H1 (cell line): ENCODE measurements at regions not wholly inside any gene's neighbourhood (a gene's known extent, or its start where the extent isn't known, plus 50 kb on each side); places are given as distances from the start of the nearest gene placed in this dataset.

Source experiments
- CTCF ChIA-PET: fragments of 300-600 bp; sonication (Branson Sonifier 250); formaldehyde crosslinking; loops from one replicate; lab custom pipeline; 2021; ENCODE audit not compliant: partially characterized antibody; lab: Charles Lee
- POLR2A ChIA-PET: fragments of 300-600 bp; sonication (Branson Sonifier 250); formaldehyde crosslinking; loops from one replicate; lab custom pipeline; 2021; ENCODE audit warnings: inconsistent platforms; ENCODE audit not compliant: partially characterized antibody; lab: Charles Lee
- DNase-seq, 2 experiments: peaks; one replicate each; pipeline versions ENCODE4 v3.0.0 to v3.0.0-alpha.2; 2010 to 2022; ENCODE audit warnings: low spot score in 2 of 2, low read depth in 1 of 2, mixed read lengths in 1 of 2
- FAIRE-seq: peaks from 2 replicates; lab custom pipeline; 2011; peaks lifted over from hg19 to GRCh38; lab: Jason Lieb, UNC
- H2AFZ ChIP-seq: 2 replicates; pipeline ENCODE4 v1.8.1; 2012; ENCODE audit warnings: low read length, inconsistent platforms
- H2AK5ac ChIP-seq: 2 replicates; pipeline ENCODE4 v1.6.1; 2013; ENCODE audit warnings: low read depth, low read length
- H2BK120ac ChIP-seq: replicated peaks from 2 replicates; pipeline ENCODE3; 2013; ENCODE audit warnings: low read depth, low read length, inconsistent platforms
- H2BK12ac ChIP-seq: 2 replicates; pipeline ENCODE4 v1.6.1; 2013; ENCODE audit warnings: low read depth, low read length
- H2BK15ac ChIP-seq: 2 replicates; pipeline ENCODE4 v1.6.1; 2013; ENCODE audit warnings: low read length
- H2BK20ac ChIP-seq: 2 replicates; pipeline ENCODE4 v1.6.1; 2013; ENCODE audit warnings: low read length
- H2BK5ac ChIP-seq: 2 replicates; pipeline ENCODE4 v1.6.1; 2013; ENCODE audit warnings: low read depth, low read length
- H3K14ac ChIP-seq: 2 replicates; pipeline ENCODE4 v1.6.1; 2013; ENCODE audit warnings: inconsistent platforms; ENCODE audit not compliant: insufficient read length
- H3K18ac ChIP-seq: 2 replicates; pipeline ENCODE4 v1.6.1; 2013; ENCODE audit warnings: low read length; ENCODE audit errors: extremely low read depth
- H3K23ac ChIP-seq: 2 replicates; pipeline ENCODE4 v1.6.1; 2013; ENCODE audit warnings: inconsistent platforms; ENCODE audit not compliant: insufficient read length
- H3K23me2 ChIP-seq: 2 replicates; pipeline ENCODE4 v1.6.1; 2013; ENCODE audit warnings: low read depth, low read length
- H3K27ac ChIP-seq: 2 replicates; pipeline ENCODE4 v1.6.1; 2011; ENCODE audit warnings: low read depth, low read length, inconsistent platforms
- H3K27me3 ChIP-seq, 4 experiments: replicated peaks in 1 of 4; 1 replicate in 1 of 4; 2 replicates in 3 of 4; pipeline versions ENCODE4 v1.6.1 to v1.8.1; 2011 to 2013; ENCODE audit warnings: low read length in 3 of 4, mild to moderate bottlenecking in 3 of 4, inconsistent platforms in 2 of 4, mixed read lengths in 2 of 4, moderate library complexity in 1 of 4; ENCODE audit not compliant: control insufficient read depth in 3 of 4, insufficient read depth in 3 of 4; ENCODE audit errors: extremely low read depth in 1 of 4
- H3K36me3 ChIP-seq, 4 experiments: 2 replicates each; pipeline versions ENCODE4 v1.6.1 to v1.8.1; 2011 to 2013; ENCODE audit warnings: mild to moderate bottlenecking in 4 of 4, low read length in 3 of 4, moderate library complexity in 2 of 4, control low read depth in 1 of 4, inconsistent platforms in 1 of 4; ENCODE audit not compliant: insufficient read depth in 4 of 4, control insufficient read depth in 2 of 4
- H3K4ac ChIP-seq: replicated peaks from 2 replicates; pipeline ENCODE3; 2013; ENCODE audit warnings: low read length, low read depth, mixed read lengths, inconsistent platforms; ENCODE audit not compliant: insufficient read length
- H3K4me1 ChIP-seq, 4 experiments: replicated peaks in 1 of 4; 1 replicate in 1 of 4; 2 replicates in 3 of 4; pipeline versions ENCODE4 v1.6.1 to v1.8.1; 2011 to 2013; ENCODE audit warnings: low read length in 3 of 4, inconsistent platforms in 2 of 4, mixed read lengths in 1 of 4; ENCODE audit not compliant: insufficient read depth in 4 of 4, control insufficient read depth in 3 of 4
- H3K4me2 ChIP-seq, 2 experiments: 2 replicates each; pipeline versions ENCODE4 v1.6.1 to v1.8.1; 2011 to 2013; ENCODE audit warnings: low read depth in 2 of 2, low read length in 2 of 2, control low read depth in 1 of 2, inconsistent platforms in 1 of 2, mild to moderate bottlenecking in 1 of 2; ENCODE audit not compliant: insufficient read depth in 1 of 2
- H3K4me3 ChIP-seq, 4 experiments: fragments of 200-600, 300-600 bp in 1 of 4; sonication (generic), shearing (Covaris generic), sonication (Bioruptor Twin) in 1 of 4; 2 replicates each; pipeline versions ENCODE4 v1.5.1 to v1.8.1; 2011 to 2016; ENCODE audit warnings: low read length in 4 of 4, low read depth in 3 of 4, control low read depth in 2 of 4, inconsistent platforms in 2 of 4, mild to moderate bottlenecking in 2 of 4, mixed read lengths in 1 of 4, moderate library complexity in 1 of 4; ENCODE audit not compliant: insufficient read depth in 2 of 4; ENCODE audit errors: extremely low read depth in 1 of 4
- H3K56ac ChIP-seq: replicated peaks from 2 replicates; pipeline ENCODE3; 2013; ENCODE audit warnings: low read depth, mild to moderate bottlenecking, mixed read lengths, low read length, inconsistent platforms; ENCODE audit not compliant: insufficient read length
- H3K79me1 ChIP-seq: 2 replicates; pipeline ENCODE4 v1.6.1; 2013; ENCODE audit warnings: low read depth, low read length, control low read depth
- H3K79me2 ChIP-seq, 2 experiments: 2 replicates each; pipeline versions ENCODE4 v1.6.1 to v1.8.1; 2012 to 2013; ENCODE audit warnings: low read length in 2 of 2, mild to moderate bottlenecking in 2 of 2, inconsistent platforms in 1 of 2; ENCODE audit not compliant: insufficient read depth in 2 of 2, control insufficient read depth in 1 of 2
- H3K9ac ChIP-seq, 4 experiments: replicated peaks in 1 of 4; 1 replicate in 1 of 4; 2 replicates in 3 of 4; pipeline versions ENCODE4 v1.6.1 to v1.8.1; 2011 to 2013; ENCODE audit warnings: low read depth in 3 of 4, low read length in 3 of 4, control low read depth in 2 of 4, mild to moderate bottlenecking in 2 of 4, moderate library complexity in 2 of 4, inconsistent platforms in 1 of 4; ENCODE audit errors: extremely low read depth in 1 of 4
- H3K9me3 ChIP-seq, 2 experiments: 2 replicates each; pipeline versions ENCODE4 v1.6.1 to v1.8.1; 2012 to 2013; ENCODE audit warnings: mild to moderate bottlenecking in 2 of 2, moderate library complexity in 2 of 2, control low read depth in 1 of 2, inconsistent platforms in 1 of 2, low read depth in 1 of 2, low read length in 1 of 2, mixed read lengths in 1 of 2; ENCODE audit not compliant: insufficient read depth in 2 of 2
- H4K20me1 ChIP-seq, 2 experiments: replicated peaks in 1 of 2; 2 replicates each; pipeline versions ENCODE3 to v1.8.1; 2011 to 2013; ENCODE audit warnings: inconsistent platforms in 2 of 2, low read length in 2 of 2, mild to moderate bottlenecking in 1 of 2; ENCODE audit not compliant: insufficient read depth in 2 of 2, control insufficient read depth in 1 of 2
- H4K5ac ChIP-seq: 2 replicates; pipeline ENCODE4 v1.6.1; 2013; ENCODE audit warnings: low read length, low read depth, mixed read lengths, inconsistent platforms; ENCODE audit not compliant: insufficient read length
- H4K8ac ChIP-seq: 2 replicates; pipeline ENCODE4 v1.8.0; 2013; ENCODE audit warnings: mild to moderate bottlenecking, moderate library complexity, low read length, inconsistent platforms; ENCODE audit not compliant: insufficient read depth; ENCODE audit errors: extremely low read depth
- H4K91ac ChIP-seq: replicated peaks from 2 replicates; pipeline ENCODE3; 2013; ENCODE audit warnings: low read length, mixed read lengths, inconsistent platforms; ENCODE audit not compliant: insufficient read length
- BRCA1 ChIP-seq: IDR thresholded peaks from 2 replicates; pipeline ENCODE4 v1.6.1; 2012; ENCODE audit warnings: low read depth, low read length, improper control_type of control experiment
- EGR1 ChIP-seq: IDR thresholded peaks from 2 replicates; pipeline ENCODE4 v1.6.1; 2011; ENCODE audit warnings: low read depth, low read length, borderline replicate concordance
- EZH2 ChIP-seq: fragments of 200-600 bp; sonication (generic); IDR thresholded peaks from 2 replicates; pipeline ENCODE4 v1.7.1; 2012; ENCODE audit warnings: low read depth, mild to moderate bottlenecking, moderate library complexity, low read length, inconsistent platforms; ENCODE audit not compliant: severe bottlenecking
- JUND ChIP-seq: IDR thresholded peaks from 2 replicates; pipeline ENCODE4 v1.6.1; 2011; ENCODE audit warnings: mild to moderate bottlenecking, improper control_type of control experiment, low read length
- KDM1A ChIP-seq: fragments of 200-600, 300-600 bp; sonication (generic); IDR thresholded peaks from 2 replicates; pipeline ENCODE4 v1.7.1; 2016; ENCODE audit warnings: mild to moderate bottlenecking, low read length, borderline replicate concordance
- NANOG ChIP-seq: IDR thresholded peaks from 2 replicates; pipeline ENCODE4 v1.6.1; 2011; ENCODE audit warnings: low read length, low read depth, mild to moderate bottlenecking, inconsistent platforms; ENCODE audit not compliant: insufficient read depth, poor library complexity, severe bottlenecking
- POLR2A ChIP-seq, 2 experiments: IDR thresholded peaks; 1 replicate in 1 of 2; 2 replicates in 1 of 2; pipeline ENCODE4 v1.6.1; 2011; ENCODE audit warnings: low read depth in 2 of 2, low read length in 2 of 2, mild to moderate bottlenecking in 2 of 2; ENCODE audit errors: control extremely low read depth in 1 of 2
- RBBP5 ChIP-seq: IDR thresholded peaks from 2 replicates; pipeline ENCODE4 v1.7.1; 2012; ENCODE audit warnings: low read depth, mild to moderate bottlenecking, inconsistent platforms, low read length, moderate library complexity, borderline replicate concordance
- RXRA ChIP-seq: IDR thresholded peaks from 2 replicates; pipeline ENCODE4 v1.6.1; 2011; ENCODE audit warnings: low read depth, mild to moderate bottlenecking, low read length, moderate library complexity; ENCODE audit not compliant: insufficient read depth
- SIRT6 ChIP-seq: IDR thresholded peaks from one replicate; pipeline ENCODE4 v1.7.1; 2012; ENCODE audit warnings: low read length, inconsistent platforms
- SP2 ChIP-seq: IDR thresholded peaks from 2 replicates; pipeline ENCODE4 v1.6.1; 2012; ENCODE audit warnings: mild to moderate bottlenecking, low read length, inconsistent platforms
- SP4 ChIP-seq: IDR thresholded peaks from 2 replicates; pipeline ENCODE4 v1.6.1; 2012; ENCODE audit warnings: low read length, inconsistent platforms
- WGBS, 2 experiments: shearing (Covaris generic) in 1 of 2; methylation state at CpG; one replicate each; pipeline versions ENCODE4 v1.1.6 to v1.1.7; 2013 to 2015; ENCODE audit warnings: low lambda C conversion rate in 2 of 2, mixed read lengths in 2 of 2, inconsistent platforms in 1 of 2, low coverage in 1 of 2, missing lambda C conversion rate in 1 of 2; ENCODE audit not compliant: insufficient replicate concordance in 2 of 2, insufficient coverage in 1 of 2, insufficient read length in 1 of 2; ENCODE audit errors: extremely low coverage in 1 of 2, missing lambda C conversion rate in 1 of 2; 5-methylcytosine and 5-hydroxymethylcytosine counted together

DNA sequence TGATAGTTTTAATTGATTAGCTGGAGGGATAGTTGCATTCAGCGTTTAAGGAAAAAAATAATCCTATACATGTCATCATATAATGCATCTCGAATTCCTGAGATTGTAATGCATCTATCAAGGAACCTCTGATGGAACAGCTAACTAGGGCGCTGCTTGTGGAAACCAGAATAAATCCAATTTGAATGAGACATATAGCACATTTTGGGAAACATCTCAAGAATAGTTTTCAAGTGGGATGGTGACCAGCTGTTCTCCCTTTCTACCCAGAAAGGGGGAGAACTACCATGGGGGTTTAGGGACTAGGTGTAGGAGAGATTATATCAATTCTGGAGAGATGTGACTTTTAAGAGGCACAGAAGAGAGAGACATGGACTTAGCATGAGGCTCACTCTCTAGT lies 319.3 kb upstream of the BRINP1 start:
- H2BK20ac ChIP-seq: no peak overlapping the region
- no peak overlapping the region for H2AK5ac ChIP-seq
- TF ChIP-seq RBBP5 (no peak), EZH2 (no peak), BRCA1 (no peak), POLR2A (IDR thresholded peaks at IDR 0.05; ENCODE audit: control extremely low read depth in 1 of 2, low read depth in 2 of 2, low read length in 2 of 2) (no peak), SP2 (no peak), NANOG (no peak), EGR1 (no peak), KDM1A (no peak), RXRA (no peak), JUND (no peak), SIRT6 (no peak), SP4 (no peak)
- TF ChIP-seq, all 59 proteins: peak for 0
- H4K5ac ChIP-seq: no peak overlapping the region
- H3K56ac ChIP-seq: no peak overlapping the region
- H2BK120ac ChIP-seq: no peak overlapping the region
- H3K14ac ChIP-seq: no peak overlapping the region
- no peaks in the 10 kb centered on the region for H3K79me1 ChIP-seq
- H3K27me3 ChIP-seq: no peaks in the 10 kb centered on the region
- 89% methylated on average over 3 of the region's 3 CpGs; no CpG with 5 or more reads in 1 of the 2 experiments for WGBS, 2 experiments
- no peak overlapping the region for H2BK5ac ChIP-seq
- no peak overlapping the region for H4K91ac ChIP-seq
- no peak for FAIRE-seq
- no peak overlapping the region for H3K4me2 ChIP-seq
- H2BK15ac ChIP-seq: no peak overlapping the region
- H2BK12ac ChIP-seq: no peak overlapping the region
- no peak overlapping the region for H3K9ac ChIP-seq
- no peak overlapping the region for H2AFZ ChIP-seq
- H4K8ac ChIP-seq: no peak overlapping the region
- H3K36me3 ChIP-seq: no peaks in the 10 kb centered on the region
- no peaks in the 10 kb centered on the region for H3K9me3 ChIP-seq
- POLR2A ChIA-PET: no interaction called here
- H3K79me2 ChIP-seq: no peaks in the 10 kb centered on the region
- H3K23me2 ChIP-seq: no peaks in the 10 kb centered on the region; the same call in 1 of the 2 replicates
- no peaks in the 10 kb centered on the region for H4K20me1 ChIP-seq
- H3K4ac ChIP-seq: no peak overlapping the region
- no peak overlapping the region for H3K27ac ChIP-seq
- no peak overlapping the region for H3K4me3 ChIP-seq
- no peak for DNase-seq
- H3K18ac ChIP-seq: no peak overlapping the region
- no peak overlapping the region for H3K23ac ChIP-seq
- CTCF ChIA-PET: interaction anchor here (1.1 to 1.4 kb wide), 4 partner anchors 8 to 276 kb away, joined by 3 to 5 read pairs (median 3); no protein-coding TSS in a partner anchor
- H3K4me1 ChIP-seq: no peaks in the 10 kb centered on the region
